B cell (primary cell): ENCODE measurements at regions not wholly inside any gene's neighbourhood (a gene's known extent, or its start where the extent isn't known, plus 50 kb on each side); places are given as distances from the start of the nearest gene placed in this dataset.
"Not testable (repeated sequence)": the region's sequence is repeated elsewhere in the genome, so short reads cannot be mapped to it uniquely, and the experiment has no call there.

Source experiments
- ATAC-seq: fragments of 200-7000 bp; cut with Tn5 transposase; one replicate; pipeline ENCODE4 v1.10.0; 2021; ENCODE audit warnings: low read depth, mild to moderate bottlenecking, moderate number of reproducible peaks, moderate library complexity
- CTCF ChIA-PET: fragments of 350-600 bp; sonication (Branson Sonifier 250); formaldehyde crosslinking; loops from one replicate; lab custom pipeline; 2021; ENCODE audit warnings: antibody characterized with exemption, inconsistent platforms; lab: Charles Lee
- POLR2A ChIA-PET: fragments of 350-600 bp; sonication (Branson Sonifier 250); formaldehyde crosslinking; loops from one replicate; lab custom pipeline; 2021; ENCODE audit warnings: antibody characterized with exemption; lab: Charles Lee
- DNase-seq: peaks from one replicate; pipeline ENCODE4 v3.0.0; 2013
- H2AFZ ChIP-seq: 2 replicates; pipeline ENCODE4 v1.6.1; 2012; ENCODE audit warnings: mild to moderate bottlenecking, low read depth, low read length; ENCODE audit not compliant: insufficient read depth, poor library complexity, severe bottlenecking
- H3K27ac ChIP-seq, 2 donors: 1 replicate in 1 of 2; 2 replicates in 1 of 2; pipeline ENCODE4 v1.5.1; 2012 to 2013; ENCODE audit warnings: low read length in 2 of 2, mild to moderate bottlenecking in 2 of 2, moderate library complexity in 1 of 2
- H3K27me3 ChIP-seq, 4 experiments: fragments of 200-600 bp in 1 of 4; sonication (generic) in 1 of 4; replicated peaks in 1 of 4; 1 replicate in 2 of 4; 2 replicates in 2 of 4; pipeline versions ENCODE4 v1.6.1 to v1.7.0; 2013 to 2016; ENCODE audit warnings: low read length in 3 of 4, mild to moderate bottlenecking in 2 of 4, mixed read lengths in 1 of 4, moderate library complexity in 1 of 4; ENCODE audit not compliant: insufficient read depth in 4 of 4, control insufficient read depth in 3 of 4; ENCODE audit errors: control extremely low read depth in 1 of 4
- H3K36me3 ChIP-seq, 2 experiments: replicated peaks in 1 of 2; 1 replicate in 1 of 2; 2 replicates in 1 of 2; pipeline versions ENCODE4 v1.6.1 to v1.7.1; 2013; ENCODE audit warnings: low read length in 1 of 2; ENCODE audit not compliant: insufficient read depth in 2 of 2, control insufficient read depth in 1 of 2; ENCODE audit errors: control extremely low read depth in 1 of 2, extremely low read depth in 1 of 2
- H3K4me1 ChIP-seq, 2 donors: fragments of 200-600 bp in 1 of 2; sonication (generic) in 1 of 2; 1 replicate in 1 of 2; 2 replicates in 1 of 2; pipeline versions ENCODE4 v1.5.1 to v1.6.1; 2013 to 2017; ENCODE audit warnings: low read length in 2 of 2; ENCODE audit not compliant: control insufficient read depth in 2 of 2, insufficient read depth in 2 of 2
- H3K4me2 ChIP-seq: replicated peaks from 2 replicates; pipeline ENCODE3; 2012; ENCODE audit warnings: mild to moderate bottlenecking, low read depth, low read length; ENCODE audit not compliant: poor library complexity, severe bottlenecking
- H3K4me3 ChIP-seq, 5 experiments: fragments of 200-600 bp in 1 of 5; sonication (generic) in 1 of 5; 1 replicate in 3 of 5; 2 replicates in 2 of 5; pipeline versions ENCODE4 v1.5.1 to v1.7.0; 2011 to 2016; ENCODE audit warnings: low read length in 4 of 5, mild to moderate bottlenecking in 4 of 5, low read depth in 2 of 5, control low read depth in 1 of 5, moderate library complexity in 1 of 5; ENCODE audit not compliant: insufficient read depth in 1 of 5; ENCODE audit errors: control extremely low read depth in 1 of 5, extremely low read depth in 1 of 5
- H3K79me2 ChIP-seq: fragments of 200-600 bp; sonication (generic); one replicate; pipeline ENCODE4 v1.6.0; 2016; ENCODE audit warnings: low read length; ENCODE audit not compliant: control insufficient read depth, insufficient read depth
- H3K9ac ChIP-seq: fragments of 200-600 bp; sonication (generic); 2 replicates; pipeline ENCODE4 v1.6.1; 2017; ENCODE audit warnings: mild to moderate bottlenecking, low read length, moderate library complexity
- H3K9me3 ChIP-seq, 3 donors: one replicate each; pipeline versions ENCODE4 v1.6.1 to v1.7.1; 2013; ENCODE audit warnings: low read length in 2 of 3; ENCODE audit not compliant: control insufficient read depth in 2 of 3, insufficient read depth in 1 of 3; ENCODE audit errors: control extremely low read depth in 1 of 3
- H4K20me1 ChIP-seq: 2 replicates; pipeline ENCODE4 v1.6.0; 2012; ENCODE audit warnings: mild to moderate bottlenecking, low read length; ENCODE audit not compliant: insufficient read depth, control insufficient read depth, poor library complexity, severe bottlenecking
- H3K27ac Mint-ChIP-seq: one replicate; pipeline ENCODE4 v1.8.0; 2021; ENCODE audit warnings: mixed read lengths
- H3K27me3 Mint-ChIP-seq: one replicate; pipeline ENCODE4 v1.8.0; 2021; ENCODE audit warnings: mixed read lengths
- H3K4me1 Mint-ChIP-seq: one replicate; pipeline ENCODE4 v1.8.0; 2021; ENCODE audit warnings: mixed read lengths
- H3K4me3 Mint-ChIP-seq: one replicate; pipeline ENCODE4 v1.8.0; 2021; ENCODE audit warnings: mixed read lengths
- H3K9me3 Mint-ChIP-seq: one replicate; pipeline ENCODE4 v1.8.0; 2022; ENCODE audit warnings: mixed read lengths; ENCODE audit not compliant: insufficient read depth
- CTCF ChIP-seq: fragments of 200-600 bp; IDR thresholded peaks from one replicate; pipeline ENCODE4 v1.8.0; 2022; ENCODE audit warnings: antibody characterized with exemption, mild to moderate bottlenecking
- EZH2 ChIP-seq: IDR thresholded peaks from 2 replicates; pipeline ENCODE4 v1.6.1; 2012; ENCODE audit warnings: borderline replicate concordance, low read depth, mild to moderate bottlenecking, moderate library complexity, low read length; ENCODE audit not compliant: insufficient read depth, poor library complexity, severe bottlenecking
- WGBS: methylation state at CpG from one replicate; pipeline ENCODE4 v1.1.5; 2013; ENCODE audit warnings: missing lambda C conversion rate; ENCODE audit not compliant: insufficient coverage; 5-methylcytosine and 5-hydroxymethylcytosine counted together
- intact Hi-C: fragments of 100-400 bp; cut with micrococcal nuclease; formaldehyde crosslinking; loops from one replicate; pipeline ENCODE4 v1.10.0; 2022

DNA sequence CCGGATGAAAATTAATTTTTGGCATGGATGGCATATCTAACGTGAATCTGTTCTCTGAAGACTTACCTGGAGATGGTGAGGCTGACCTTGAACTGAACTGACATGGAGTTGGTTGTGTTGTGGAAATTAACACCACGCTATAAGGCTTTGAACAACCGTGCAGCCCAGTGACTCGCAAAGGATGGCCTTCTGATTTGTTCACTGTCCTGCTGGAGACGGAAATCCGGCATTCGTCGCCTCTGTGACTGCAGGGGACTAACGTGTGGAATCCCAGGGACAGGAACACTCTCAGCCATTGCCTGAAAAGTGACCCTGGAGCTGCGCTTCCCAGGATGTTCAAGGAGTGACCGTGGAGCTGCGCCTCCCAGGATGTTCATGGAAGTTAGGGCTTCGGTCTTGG, 100.3 kb downstream of the NPIPB11 start:
- Mint-ChIP-seq H3K27ac (no peak overlapping the region), H3K27me3 (no peaks in the 10 kb centered on the region), H3K9me3 (no peaks in the 10 kb centered on the region), H3K4me3 (no peak overlapping the region), H3K4me1 (peaks cover 2% of the 10 kb centered on the region)
- no peak for ATAC-seq
- 97% methylated on average over 14 of the region's 14 CpGs for WGBS
- Histone ChIP-seq H3K4me2 (no peak overlapping the region), H3K9me3 (no peaks in the 10 kb centered on the region), H3K4me3 (no peak overlapping the region), H3K27ac (no peak overlapping the region), H3K4me1 (peaks cover 0 to 4% of the 10 kb centered on the region in 2 donors), H3K9ac (no peak overlapping the region), H3K79me2 (peaks cover 7% of the 10 kb centered on the region), H3K27me3 (no peaks in the 10 kb centered on the region), H3K36me3 (no peaks in the 10 kb centered on the region), H2AFZ (no peak overlapping the region), H4K20me1 (no peaks in the 10 kb centered on the region)
- no peak for TF ChIP-seq CTCF
- TF ChIP-seq EZH2, result no peak
- DNase-seq, result no peak
- POLR2A ChIA-PET, result no interaction called here
- intact Hi-C loops, result no loop called here
- CTCF ChIA-PET, result no interaction called here

DNA sequence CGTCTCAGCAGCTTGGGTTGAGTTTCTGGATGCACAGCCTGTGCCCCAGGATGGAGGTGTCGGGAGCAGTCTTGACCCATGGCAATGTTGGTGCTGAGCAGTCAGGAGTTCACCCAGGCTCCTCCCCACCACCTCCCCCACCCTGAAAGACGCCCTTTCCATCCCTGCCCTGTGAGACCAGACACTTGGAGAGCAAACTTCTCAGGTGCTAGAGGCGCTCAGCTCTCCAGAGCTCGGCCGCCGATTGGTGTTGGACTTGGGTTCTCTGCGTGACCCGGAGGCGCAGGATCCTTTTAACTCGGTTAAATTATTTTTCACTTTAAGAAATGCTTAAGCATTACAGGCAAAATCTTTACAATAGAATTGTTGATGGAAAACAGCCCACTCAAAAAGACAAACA, 101.5 kb downstream of the NPIPB11 start:
- H3K79me2 ChIP-seq, H3K27me3 Mint-ChIP-seq, H3K36me3 ChIP-seq, H3K4me1 Mint-ChIP-seq, H3K27me3 ChIP-seq, H3K9me3 ChIP-seq, H3K27ac ChIP-seq, H4K20me1 ChIP-seq, H2AFZ ChIP-seq, H3K9me3 Mint-ChIP-seq, H3K27ac Mint-ChIP-seq, H3K9ac ChIP-seq, H3K4me2 ChIP-seq, H3K4me3 Mint-ChIP-seq, intact Hi-C loops, CTCF ChIA-PET, H3K4me3 ChIP-seq, POLR2A ChIA-PET, H3K4me1 ChIP-seq, ATAC-seq, DNase-seq: not testable (repeated sequence)
- WGBS, result 95% methylated on average over 5 of the region's 11 CpGs
